B cell (primary cell): ENCODE measurements at regions not wholly inside any gene's neighbourhood (a gene's known extent, or its start where the extent isn't known, plus 50 kb on each side); places are given as distances from the start of the nearest gene placed in this dataset.

Experiments
- ATAC-seq: fragments of 200-7000 bp; cut with Tn5 transposase; one replicate; pipeline ENCODE4 v1.10.0; 2021; ENCODE audit warnings: low read depth, mild to moderate bottlenecking, moderate number of reproducible peaks, moderate library complexity
- CTCF ChIA-PET: fragments of 350-600 bp; sonication (Branson Sonifier 250); formaldehyde crosslinking; loops from one replicate; lab custom pipeline; 2021; ENCODE audit warnings: antibody characterized with exemption, inconsistent platforms; lab: Charles Lee
- POLR2A ChIA-PET: fragments of 350-600 bp; sonication (Branson Sonifier 250); formaldehyde crosslinking; loops from one replicate; lab custom pipeline; 2021; ENCODE audit warnings: antibody characterized with exemption; lab: Charles Lee
- DNase-seq: peaks from one replicate; pipeline ENCODE4 v3.0.0; 2013
- H2AFZ ChIP-seq: 2 replicates; pipeline ENCODE4 v1.6.1; 2012; ENCODE audit warnings: mild to moderate bottlenecking, low read depth, low read length; ENCODE audit not compliant: insufficient read depth, poor library complexity, severe bottlenecking
- H3K27ac ChIP-seq, 2 donors: 1 replicate in 1 of 2; 2 replicates in 1 of 2; pipeline ENCODE4 v1.5.1; 2012 to 2013; ENCODE audit warnings: low read length in 2 of 2, mild to moderate bottlenecking in 2 of 2, moderate library complexity in 1 of 2
- H3K27me3 ChIP-seq, 4 experiments: fragments of 200-600 bp in 1 of 4; sonication (generic) in 1 of 4; replicated peaks in 1 of 4; 1 replicate in 2 of 4; 2 replicates in 2 of 4; pipeline versions ENCODE4 v1.6.1 to v1.7.0; 2013 to 2016; ENCODE audit warnings: low read length in 3 of 4, mild to moderate bottlenecking in 2 of 4, mixed read lengths in 1 of 4, moderate library complexity in 1 of 4; ENCODE audit not compliant: insufficient read depth in 4 of 4, control insufficient read depth in 3 of 4; ENCODE audit errors: control extremely low read depth in 1 of 4
- H3K36me3 ChIP-seq, 2 experiments: replicated peaks in 1 of 2; 1 replicate in 1 of 2; 2 replicates in 1 of 2; pipeline versions ENCODE4 v1.6.1 to v1.7.1; 2013; ENCODE audit warnings: low read length in 1 of 2; ENCODE audit not compliant: insufficient read depth in 2 of 2, control insufficient read depth in 1 of 2; ENCODE audit errors: control extremely low read depth in 1 of 2, extremely low read depth in 1 of 2
- H3K4me1 ChIP-seq, 2 donors: fragments of 200-600 bp in 1 of 2; sonication (generic) in 1 of 2; 1 replicate in 1 of 2; 2 replicates in 1 of 2; pipeline versions ENCODE4 v1.5.1 to v1.6.1; 2013 to 2017; ENCODE audit warnings: low read length in 2 of 2; ENCODE audit not compliant: control insufficient read depth in 2 of 2, insufficient read depth in 2 of 2
- H3K4me2 ChIP-seq: replicated peaks from 2 replicates; pipeline ENCODE3; 2012; ENCODE audit warnings: mild to moderate bottlenecking, low read depth, low read length; ENCODE audit not compliant: poor library complexity, severe bottlenecking
- H3K4me3 ChIP-seq, 5 experiments: fragments of 200-600 bp in 1 of 5; sonication (generic) in 1 of 5; 1 replicate in 3 of 5; 2 replicates in 2 of 5; pipeline versions ENCODE4 v1.5.1 to v1.7.0; 2011 to 2016; ENCODE audit warnings: low read length in 4 of 5, mild to moderate bottlenecking in 4 of 5, low read depth in 2 of 5, control low read depth in 1 of 5, moderate library complexity in 1 of 5; ENCODE audit not compliant: insufficient read depth in 1 of 5; ENCODE audit errors: control extremely low read depth in 1 of 5, extremely low read depth in 1 of 5
- H3K79me2 ChIP-seq: fragments of 200-600 bp; sonication (generic); one replicate; pipeline ENCODE4 v1.6.0; 2016; ENCODE audit warnings: low read length; ENCODE audit not compliant: control insufficient read depth, insufficient read depth
- H3K9ac ChIP-seq: fragments of 200-600 bp; sonication (generic); 2 replicates; pipeline ENCODE4 v1.6.1; 2017; ENCODE audit warnings: mild to moderate bottlenecking, low read length, moderate library complexity
- H3K9me3 ChIP-seq, 3 donors: one replicate each; pipeline versions ENCODE4 v1.6.1 to v1.7.1; 2013; ENCODE audit warnings: low read length in 2 of 3; ENCODE audit not compliant: control insufficient read depth in 2 of 3, insufficient read depth in 1 of 3; ENCODE audit errors: control extremely low read depth in 1 of 3
- H4K20me1 ChIP-seq: 2 replicates; pipeline ENCODE4 v1.6.0; 2012; ENCODE audit warnings: mild to moderate bottlenecking, low read length; ENCODE audit not compliant: insufficient read depth, control insufficient read depth, poor library complexity, severe bottlenecking
- H3K27ac Mint-ChIP-seq: one replicate; pipeline ENCODE4 v1.8.0; 2021; ENCODE audit warnings: mixed read lengths
- H3K27me3 Mint-ChIP-seq: one replicate; pipeline ENCODE4 v1.8.0; 2021; ENCODE audit warnings: mixed read lengths
- H3K4me1 Mint-ChIP-seq: one replicate; pipeline ENCODE4 v1.8.0; 2021; ENCODE audit warnings: mixed read lengths
- H3K4me3 Mint-ChIP-seq: one replicate; pipeline ENCODE4 v1.8.0; 2021; ENCODE audit warnings: mixed read lengths
- H3K9me3 Mint-ChIP-seq: one replicate; pipeline ENCODE4 v1.8.0; 2022; ENCODE audit warnings: mixed read lengths; ENCODE audit not compliant: insufficient read depth
- EZH2 ChIP-seq: IDR thresholded peaks from 2 replicates; pipeline ENCODE4 v1.6.1; 2012; ENCODE audit warnings: borderline replicate concordance, low read depth, mild to moderate bottlenecking, moderate library complexity, low read length; ENCODE audit not compliant: insufficient read depth, poor library complexity, severe bottlenecking
- WGBS: methylation state at CpG from one replicate; pipeline ENCODE4 v1.1.5; 2013; ENCODE audit warnings: missing lambda C conversion rate; ENCODE audit not compliant: insufficient coverage; 5-methylcytosine and 5-hydroxymethylcytosine counted together
- intact Hi-C: fragments of 100-400 bp; cut with micrococcal nuclease; formaldehyde crosslinking; loops from one replicate; pipeline ENCODE4 v1.10.0; 2022
- TF ChIP-seq, protein P1 (sequence below): fragments of 200-600 bp; IDR thresholded peaks from one replicate; pipeline ENCODE4 v1.8.0; 2022; ENCODE audit warnings: antibody characterized with exemption, mild to moderate bottlenecking

DNA sequence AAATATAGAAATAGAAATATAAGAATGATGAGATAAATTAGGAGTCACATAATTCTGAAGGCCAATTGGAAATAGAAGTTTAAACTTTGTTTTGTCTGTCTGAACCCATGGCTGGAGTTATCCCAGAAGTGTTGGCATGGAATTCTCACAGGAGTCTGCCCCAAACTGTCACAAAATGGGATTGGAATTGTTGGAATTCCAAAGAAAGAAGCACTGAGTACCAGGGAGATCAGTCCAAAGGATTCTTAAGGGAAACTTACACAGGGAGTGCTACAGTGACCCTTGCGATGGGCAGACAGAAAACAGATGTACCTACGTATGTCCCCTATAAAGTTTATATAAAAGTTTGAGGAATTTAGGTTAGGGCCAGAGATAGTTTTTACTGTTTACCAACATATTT lies 1607.7 kb downstream of the ARAP2 start:
- Histone ChIP-seq H3K27ac (no peak overlapping the region), H3K27me3 (no peaks in the 10 kb centered on the region), H3K4me3 (no peak overlapping the region), H4K20me1 (no peaks in the 10 kb centered on the region), H2AFZ (no peak overlapping the region), H3K9me3 (peaks cover 0 to 17% (median 0%) of the 10 kb centered on the region in 3 donors), H3K79me2 (no peaks in the 10 kb centered on the region), H3K36me3 (no peaks in the 10 kb centered on the region), H3K9ac (no peak overlapping the region), H3K4me1 (no peaks in the 10 kb centered on the region), H3K4me2 (no peak overlapping the region)
- Mint-ChIP-seq H3K4me3 (no peak overlapping the region), H3K27me3 (no peaks in the 10 kb centered on the region), H3K9me3 (peaks cover 8% of the 10 kb centered on the region), H3K4me1 (no peaks in the 10 kb centered on the region), H3K27ac (no peak overlapping the region)
- intact Hi-C loops, result no loop called here
- ChIA-PET POLR2A (no interaction called here), CTCF (no interaction called here)
- DNase-seq, result no peak
- TF ChIP-seq, protein P1, sequence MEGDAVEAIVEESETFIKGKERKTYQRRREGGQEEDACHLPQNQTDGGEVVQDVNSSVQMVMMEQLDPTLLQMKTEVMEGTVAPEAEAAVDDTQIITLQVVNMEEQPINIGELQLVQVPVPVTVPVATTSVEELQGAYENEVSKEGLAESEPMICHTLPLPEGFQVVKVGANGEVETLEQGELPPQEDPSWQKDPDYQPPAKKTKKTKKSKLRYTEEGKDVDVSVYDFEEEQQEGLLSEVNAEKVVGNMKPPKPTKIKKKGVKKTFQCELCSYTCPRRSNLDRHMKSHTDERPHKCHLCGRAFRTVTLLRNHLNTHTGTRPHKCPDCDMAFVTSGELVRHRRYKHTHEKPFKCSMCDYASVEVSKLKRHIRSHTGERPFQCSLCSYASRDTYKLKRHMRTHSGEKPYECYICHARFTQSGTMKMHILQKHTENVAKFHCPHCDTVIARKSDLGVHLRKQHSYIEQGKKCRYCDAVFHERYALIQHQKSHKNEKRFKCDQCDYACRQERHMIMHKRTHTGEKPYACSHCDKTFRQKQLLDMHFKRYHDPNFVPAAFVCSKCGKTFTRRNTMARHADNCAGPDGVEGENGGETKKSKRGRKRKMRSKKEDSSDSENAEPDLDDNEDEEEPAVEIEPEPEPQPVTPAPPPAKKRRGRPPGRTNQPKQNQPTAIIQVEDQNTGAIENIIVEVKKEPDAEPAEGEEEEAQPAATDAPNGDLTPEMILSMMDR, result no peak
- no peak for TF ChIP-seq EZH2
- no CpG with 5 or more reads among the region's 2 CpGs for WGBS
- no peak for ATAC-seq

DNA sequence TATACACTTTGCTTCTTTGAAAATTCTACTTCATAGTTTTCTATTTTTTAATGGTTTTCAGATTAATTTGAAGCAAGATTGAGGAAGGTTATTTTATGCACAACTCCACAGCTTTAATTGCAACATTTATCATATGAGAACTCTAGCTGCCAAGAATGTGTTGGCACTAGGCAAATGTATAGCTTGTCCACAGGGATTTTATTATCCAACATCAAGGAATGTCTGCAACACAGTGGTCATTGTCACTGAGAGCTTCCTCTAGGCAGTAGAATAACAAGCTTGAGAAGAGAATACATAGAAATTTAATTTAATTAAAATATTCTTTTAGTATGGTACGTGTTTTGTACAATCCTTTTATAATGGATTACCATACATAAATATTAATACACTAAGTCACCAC lies 1600.8 kb downstream of the ARAP2 start:
- WGBS, result no CpG with 5 or more reads among the region's 1 CpG
- Mint-ChIP-seq H3K4me3 (no peak overlapping the region), H3K27me3 (no peaks in the 10 kb centered on the region), H3K9me3 (peaks cover 10% of the 10 kb centered on the region), H3K4me1 (no peaks in the 10 kb centered on the region), H3K27ac (no peak overlapping the region)
- CTCF ChIA-PET, result no interaction called here
- Histone ChIP-seq H3K4me3 (no peak overlapping the region), H3K27ac (no peak overlapping the region), H3K27me3 (no peaks in the 10 kb centered on the region), H2AFZ (no peak overlapping the region), H3K4me1 (no peaks in the 10 kb centered on the region), H3K9me3 (peaks cover 0 to 12% (median 0%) of the 10 kb centered on the region in 3 donors), H3K36me3 (no peaks in the 10 kb centered on the region), H3K79me2 (no peaks in the 10 kb centered on the region), H3K4me2 (no peak overlapping the region), H3K9ac (no peak overlapping the region), H4K20me1 (no peaks in the 10 kb centered on the region)
- intact Hi-C loops, result no loop called here
- POLR2A ChIA-PET, result no interaction called here
- no peak for ATAC-seq
- TF ChIP-seq, protein P1, result no peak
- TF ChIP-seq EZH2, result no peak
- DNase-seq, result no peak
